ENCODE measurements at regions not wholly inside any gene's neighbourhood (a gene's known extent, or its start where the extent isn't known, plus 50 kb on each side); places are given as distances from the start of the nearest gene placed in this dataset.

- no peaks in the 10 kb centered on the region for H3K9me3 Mint-ChIP-seq (ENCODE audit: low read depth)
- H3K36me3 Mint-ChIP-seq (ENCODE audit: low read depth), result no peaks in the 10 kb centered on the region
- no peaks in the 10 kb centered on the region for H3K27me3 Mint-ChIP-seq (ENCODE audit: low read depth)
- DNase-seq (ENCODE audit: low spot score), result no peak
- peaks cover 4% of the 10 kb centered on the region for H3K4me1 Mint-ChIP-seq (ENCODE audit: low read depth)
- no peak for TF ChIP-seq CTCF (IDR thresholded peaks at IDR 0.05)
- no peak overlapping the region for H3K27ac Mint-ChIP-seq (ENCODE audit: unreplicated experiment)
- no peak overlapping the region for H3K4me3 Mint-ChIP-seq (ENCODE audit: unreplicated experiment)
Observed at GRCh38 chr18:56305583-56305982, 332.8 kb downstream of the TXNL1 start.

GRCh38 chr18:56302156-56302555, 336.2 kb downstream of the TXNL1 start:
- DNase-seq (ENCODE audit: low spot score), result no peak
- TF ChIP-seq CTCF (IDR thresholded peaks at IDR 0.05), result no peak
- Mint-ChIP-seq H3K4me3 (ENCODE audit: unreplicated experiment) (no peak overlapping the region), H3K4me1 (ENCODE audit: low read depth) (peaks cover 9% of the 10 kb centered on the region), H3K9me3 (ENCODE audit: low read depth) (no peaks in the 10 kb centered on the region), H3K36me3 (ENCODE audit: low read depth) (no peaks in the 10 kb centered on the region), H3K27ac (ENCODE audit: unreplicated experiment) (no peak overlapping the region), H3K27me3 (ENCODE audit: low read depth) (no peaks in the 10 kb centered on the region)

DNA sequence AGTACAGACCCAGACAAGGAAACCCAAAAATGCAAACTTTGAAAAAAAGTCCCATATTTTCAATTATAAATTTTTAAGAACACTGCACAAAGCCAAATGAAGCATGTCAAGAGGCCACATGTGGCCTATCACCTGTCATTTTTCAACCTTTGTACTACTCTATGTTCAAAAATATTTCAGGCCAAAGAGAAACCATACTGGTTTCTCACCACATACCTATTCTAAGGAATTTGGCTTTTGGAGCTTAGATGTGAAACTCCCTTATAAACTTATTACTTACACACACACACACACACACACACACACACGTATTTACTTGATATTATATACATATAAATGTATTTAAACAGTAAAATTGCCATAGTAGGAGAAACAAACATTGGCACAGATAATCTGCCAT, 338.7 kb downstream of the TXNL1 start:
- Mint-ChIP-seq H3K36me3 (ENCODE audit: low read depth) (no peaks in the 10 kb centered on the region), H3K4me3 (ENCODE audit: unreplicated experiment) (no peak overlapping the region), H3K9me3 (ENCODE audit: low read depth) (no peaks in the 10 kb centered on the region), H3K27ac (ENCODE audit: unreplicated experiment) (peak overlapping the region; percentile 32), H3K27me3 (ENCODE audit: low read depth) (no peaks in the 10 kb centered on the region), H3K4me1 (ENCODE audit: low read depth) (peaks cover 9% of the 10 kb centered on the region)
- no peak for DNase-seq (ENCODE audit: low spot score)
- no peak for TF ChIP-seq CTCF (IDR thresholded peaks at IDR 0.05)

DNA sequence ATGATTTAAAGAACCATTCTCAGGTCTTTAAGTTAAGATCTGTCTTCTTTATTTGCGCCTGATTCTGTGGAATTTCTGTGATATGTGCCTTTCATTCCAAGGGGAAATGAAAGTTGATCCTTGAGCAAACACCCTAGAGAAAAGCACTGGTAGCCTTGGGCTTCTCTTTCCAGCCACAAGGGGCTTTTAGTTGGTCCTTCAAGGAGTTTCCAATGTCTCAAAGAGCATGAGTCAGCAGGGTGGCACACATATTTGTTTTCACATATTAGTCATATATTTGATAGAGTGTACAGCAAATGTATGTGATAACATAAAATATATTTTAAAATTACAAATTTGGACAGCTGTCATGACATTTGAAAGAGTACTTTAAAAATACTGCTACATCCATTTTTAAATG, 339.5 kb downstream of the TXNL1 start:
- TF ChIP-seq CTCF (IDR thresholded peaks at IDR 0.05), result peak; percentile 80
- Mint-ChIP-seq H3K4me1 (ENCODE audit: low read depth) (peaks cover 9% of the 10 kb centered on the region), H3K27me3 (ENCODE audit: low read depth) (no peaks in the 10 kb centered on the region), H3K9me3 (ENCODE audit: low read depth) (no peaks in the 10 kb centered on the region), H3K27ac (ENCODE audit: unreplicated experiment) (no peak overlapping the region), H3K4me3 (ENCODE audit: unreplicated experiment) (no peak overlapping the region), H3K36me3 (ENCODE audit: low read depth) (no peaks in the 10 kb centered on the region)
- DNase-seq (ENCODE audit: low spot score), result no peak

DNA sequence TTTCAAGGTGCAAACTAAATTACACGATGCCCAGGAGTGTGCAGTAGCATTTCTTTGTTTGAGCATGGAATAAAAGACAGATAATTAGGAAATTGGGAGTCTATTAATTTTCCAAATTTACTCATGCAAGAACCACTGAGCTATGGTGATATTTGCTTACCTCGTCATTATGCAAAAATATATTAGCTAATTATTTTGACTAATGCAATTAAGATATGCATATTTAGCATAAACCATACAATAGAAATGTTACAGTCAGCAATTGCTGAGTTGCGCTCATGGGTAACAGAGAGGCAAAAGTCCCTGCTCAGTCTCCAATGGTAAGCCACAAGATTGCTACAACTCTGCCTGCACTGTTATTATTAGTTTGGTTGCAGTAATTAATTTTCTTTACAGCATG, 342.0 kb downstream of the TXNL1 start:
- Mint-ChIP-seq H3K27ac (ENCODE audit: unreplicated experiment) (no peak overlapping the region), H3K9me3 (ENCODE audit: low read depth) (no peaks in the 10 kb centered on the region), H3K4me3 (ENCODE audit: unreplicated experiment) (no peak overlapping the region), H3K36me3 (ENCODE audit: low read depth) (no peaks in the 10 kb centered on the region), H3K27me3 (ENCODE audit: low read depth) (no peaks in the 10 kb centered on the region), H3K4me1 (ENCODE audit: low read depth) (peaks cover 15% of the 10 kb centered on the region)
- DNase-seq (ENCODE audit: low spot score), result no peak
- no peak for TF ChIP-seq CTCF (IDR thresholded peaks at IDR 0.05)
